Bronchial epithelial cell (primary cell): ENCODE measurements at regions not wholly inside any gene's neighbourhood (a gene's known extent, or its start where the extent isn't known, plus 50 kb on each side); places are given as distances from the start of the nearest gene placed in this dataset.

Experiments used
- DNase-seq: peaks from one replicate; pipeline ENCODE4 v3.0.0-alpha.2; 2010; ENCODE audit warnings: low read depth
- FAIRE-seq: peaks from 2 replicates; lab custom pipeline; 2011; peaks lifted over from hg19 to GRCh38; lab: Jason Lieb, UNC
- H3K27me3 ChIP-seq: 2 replicates; pipeline ENCODE4 v1.5.1; 2011; ENCODE audit warnings: low read length; ENCODE audit not compliant: control insufficient read depth, insufficient read depth
- H3K36me3 ChIP-seq: 2 replicates; pipeline ENCODE4 v1.5.1; 2011; ENCODE audit warnings: low read length; ENCODE audit not compliant: control insufficient read depth, insufficient read depth
- H3K4me3 ChIP-seq: 2 replicates; pipeline ENCODE4 v1.5.1; 2011; ENCODE audit warnings: mild to moderate bottlenecking, low read depth, low read length, control low read depth
- CTCF ChIP-seq: IDR thresholded peaks from 2 replicates; pipeline ENCODE4 v1.5.1; 2011; ENCODE audit warnings: mild to moderate bottlenecking, moderate library complexity, low read length, control low read depth, inconsistent platforms; ENCODE audit not compliant: insufficient read depth, severe bottlenecking

GRCh38 chr2:18432999-18433398 lies 127.5 kb downstream of the RDH14 start:
- Histone ChIP-seq H3K4me3 (no peak overlapping the region), H3K27me3 (no peaks in the 10 kb centered on the region), H3K36me3 (no peaks in the 10 kb centered on the region)
- TF ChIP-seq CTCF = no peak
- FAIRE-seq (no peak), DNase-seq (no peak)

GRCh38 chr2:18430996-18431748 lies 129.3 kb downstream of the RDH14 start:
- DNase-seq (no peak), FAIRE-seq (no peak)
- no peak for TF ChIP-seq CTCF
- H3K27me3 ChIP-seq = no peaks in the 10 kb centered on the region
- H3K4me3 ChIP-seq = no peak overlapping the region
- H3K36me3 ChIP-seq = no peaks in the 10 kb centered on the region

GRCh38 chr2:18428516-18428915 lies 131.9 kb downstream of the RDH14 start:
- H3K36me3 ChIP-seq = no peaks in the 10 kb centered on the region
- FAIRE-seq = no peak
- H3K27me3 ChIP-seq = no peaks in the 10 kb centered on the region
- no peak overlapping the region for H3K4me3 ChIP-seq
- TF ChIP-seq CTCF = no peak
- peak; percentile 68 for DNase-seq

- H3K36me3 ChIP-seq = no peaks in the 10 kb centered on the region
- DNase-seq (no peak), FAIRE-seq (no peak)
- no peak for TF ChIP-seq CTCF
- H3K4me3 ChIP-seq = no peak overlapping the region
- H3K27me3 ChIP-seq = no peaks in the 10 kb centered on the region
Observed at GRCh38 chr2:18427762-18428161, 132.7 kb downstream of the RDH14 start.

GRCh38 chr2:18426174-18426573 lies 134.3 kb downstream of the RDH14 start:
- H3K4me3 ChIP-seq = no peak overlapping the region
- TF ChIP-seq CTCF = no peak
- DNase-seq (no peak), FAIRE-seq (no peak)
- no peaks in the 10 kb centered on the region for H3K27me3 ChIP-seq
- no peaks in the 10 kb centered on the region for H3K36me3 ChIP-seq

- no peak for TF ChIP-seq CTCF
- FAIRE-seq (peak; percentile 81), DNase-seq (no peak)
Observed at GRCh38 chr2:18425210-18425703, 135.2 kb downstream of the RDH14 start.

More at GRCh38 chr2:18425210-18425703, 135.2 kb downstream of the RDH14 start:
- Histone ChIP-seq H3K36me3 (no peaks in the 10 kb centered on the region), H3K4me3 (no peak overlapping the region), H3K27me3 (no peaks in the 10 kb centered on the region)
